ENCODE measurements at regions not wholly inside any gene's neighbourhood (a gene's known extent, or its start where the extent isn't known, plus 50 kb on each side); places are given as distances from the start of the nearest gene placed in this dataset.

- no peak for DNase-seq (ENCODE audit: low read depth)
- TF ChIP-seq MYC (IDR thresholded peaks at IDR 0.05; ENCODE audit: low read depth, low read length) (no peak), CTCF (IDR thresholded peaks at IDR 0.05; ENCODE audit: low read depth, low read length) (no peak), MAX (IDR thresholded peaks at IDR 0.05; ENCODE audit: low read depth, low read length) (no peak), POLR2A (IDR thresholded peaks at IDR 0.05; ENCODE audit: extremely low read depth, insufficient read length) (no peak)
- no peak overlapping the region for H3K4me3 ChIP-seq (ENCODE audit: low read depth, low read length)
Observed at GRCh38 chr20:54714817-54715216, 239.4 kb downstream of the DOK5 start.

- no peak for DNase-seq (ENCODE audit: low read depth)
- no peak for TF ChIP-seq CTCF (IDR thresholded peaks at IDR 0.05; ENCODE audit: low read depth, low read length)
- no peak for TF ChIP-seq MAX (IDR thresholded peaks at IDR 0.05; ENCODE audit: low read depth, low read length)
- TF ChIP-seq POLR2A (IDR thresholded peaks at IDR 0.05; ENCODE audit: extremely low read depth, insufficient read length), result no peak
- no peak for TF ChIP-seq MYC (IDR thresholded peaks at IDR 0.05; ENCODE audit: low read depth, low read length)
- no peak overlapping the region for H3K4me3 ChIP-seq (ENCODE audit: low read depth, low read length)
Observed at GRCh38 chr20:54713727-54714126, 238.3 kb downstream of the DOK5 start.

GRCh38 chr20:54711071-54711470 is 235.7 kb downstream of the DOK5 start:
- TF ChIP-seq MYC (IDR thresholded peaks at IDR 0.05; ENCODE audit: low read depth, low read length) (no peak), POLR2A (IDR thresholded peaks at IDR 0.05; ENCODE audit: extremely low read depth, insufficient read length) (no peak), MAX (IDR thresholded peaks at IDR 0.05; ENCODE audit: low read depth, low read length) (no peak), CTCF (IDR thresholded peaks at IDR 0.05; ENCODE audit: low read depth, low read length) (no peak)
- no peak for DNase-seq (ENCODE audit: low read depth)
- no peak overlapping the region for H3K4me3 ChIP-seq (ENCODE audit: low read depth, low read length)

GRCh38 chr20:54710341-54710740 is 234.9 kb downstream of the DOK5 start:
- H3K4me3 ChIP-seq (ENCODE audit: low read depth, low read length), result no peak overlapping the region
- TF ChIP-seq MYC (IDR thresholded peaks at IDR 0.05; ENCODE audit: low read depth, low read length), result no peak
- DNase-seq (ENCODE audit: low read depth), result no peak

GRCh38 chr20:54708229-54708628 is 232.8 kb downstream of the DOK5 start:
- DNase-seq (ENCODE audit: low read depth), result no peak
- TF ChIP-seq CTCF (IDR thresholded peaks at IDR 0.05; ENCODE audit: low read depth, low read length), result no peak
- TF ChIP-seq MAX (IDR thresholded peaks at IDR 0.05; ENCODE audit: low read depth, low read length), result no peak
- TF ChIP-seq POLR2A (IDR thresholded peaks at IDR 0.05; ENCODE audit: extremely low read depth, insufficient read length), result no peak
- TF ChIP-seq MYC (IDR thresholded peaks at IDR 0.05; ENCODE audit: low read depth, low read length), result no peak
- H3K4me3 ChIP-seq (ENCODE audit: low read depth, low read length), result no peak overlapping the region

- no peak overlapping the region for H3K4me3 ChIP-seq (ENCODE audit: low read depth, low read length)
- TF ChIP-seq MAX (IDR thresholded peaks at IDR 0.05; ENCODE audit: low read depth, low read length) (no peak), MYC (IDR thresholded peaks at IDR 0.05; ENCODE audit: low read depth, low read length) (no peak), CTCF (IDR thresholded peaks at IDR 0.05; ENCODE audit: low read depth, low read length) (no peak), POLR2A (IDR thresholded peaks at IDR 0.05; ENCODE audit: extremely low read depth, insufficient read length) (no peak)
- DNase-seq (ENCODE audit: low read depth), result no peak
Observed at GRCh38 chr20:54707801-54708200, 232.4 kb downstream of the DOK5 start.
